IPS-NIHi7 (cell line): ENCODE measurements at regions not wholly inside any gene's neighbourhood (a gene's known extent, or its start where the extent isn't known, plus 50 kb on each side); places are given as distances from the start of the nearest gene placed in this dataset.
"Not testable (repeated sequence)": the region's sequence is repeated elsewhere in the genome, so short reads cannot be mapped to it uniquely, and the experiment has no call there.

Experiments
- DNase-seq: peaks from one replicate; pipeline ENCODE4 v3.0.0; 2012; ENCODE audit warnings: mixed read lengths; ENCODE audit errors: extremely low spot score

GRCh38 chrX:42832764-42833549 is 55.0 kb upstream of the PPP1R2C start:
- no peak for DNase-seq

- not testable (repeated sequence) for DNase-seq
Measured at GRCh38 chrX:42833550-42833940, 55.6 kb upstream of the PPP1R2C start.

- no peak for DNase-seq
Measured at GRCh38 chrX:42837101-42837726, 59.3 kb upstream of the PPP1R2C start.

DNA sequence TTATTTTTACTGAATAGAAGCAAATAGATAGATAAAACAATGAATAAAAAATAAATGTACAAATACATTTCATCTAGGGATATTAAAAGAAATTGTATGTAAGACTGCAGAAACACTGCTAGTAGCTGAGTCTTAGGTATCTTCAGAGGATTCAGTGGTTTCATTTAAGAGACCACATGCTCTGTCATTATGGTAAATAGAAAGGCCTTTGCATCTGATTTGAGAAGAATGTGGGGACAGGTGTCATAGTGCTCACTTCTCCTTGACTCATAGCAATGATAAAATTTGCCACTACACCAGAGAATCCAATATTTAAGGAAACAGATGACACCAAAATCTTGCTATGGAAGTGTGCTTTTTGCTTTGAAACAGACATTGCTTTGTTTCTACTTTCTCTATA is 59.8 kb upstream of the PPP1R2C start:
- no peak for DNase-seq

GRCh38 chrX:42839632-42840031 is 61.7 kb upstream of the PPP1R2C start:
- DNase-seq: no peak

- DNase-seq: no peak
Measured at GRCh38 chrX:42846741-42847140, 68.8 kb upstream of the PPP1R2C start.

DNA sequence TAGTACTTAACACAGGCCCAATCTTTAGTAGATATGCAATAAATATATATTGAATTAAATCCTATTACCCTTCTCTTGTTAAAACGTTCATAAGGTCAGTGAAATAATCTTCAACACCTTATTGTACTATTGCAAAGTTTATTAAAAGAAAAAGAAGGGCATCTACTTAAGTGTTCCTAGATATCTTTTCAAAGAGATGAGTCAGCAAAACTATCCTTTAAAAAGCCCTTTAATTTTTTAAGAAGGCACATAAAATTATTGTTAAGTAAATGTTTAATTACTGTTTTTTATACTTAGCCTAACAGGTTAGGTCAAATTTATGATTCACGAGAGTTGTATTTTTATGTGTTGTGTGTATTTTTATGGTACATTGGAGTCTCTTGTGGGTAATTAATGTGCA is 77.3 kb upstream of the PPP1R2C start:
- no peak for DNase-seq

- DNase-seq: no peak
Measured at GRCh38 chrX:42857766-42858165, 79.8 kb upstream of the PPP1R2C start.

DNA sequence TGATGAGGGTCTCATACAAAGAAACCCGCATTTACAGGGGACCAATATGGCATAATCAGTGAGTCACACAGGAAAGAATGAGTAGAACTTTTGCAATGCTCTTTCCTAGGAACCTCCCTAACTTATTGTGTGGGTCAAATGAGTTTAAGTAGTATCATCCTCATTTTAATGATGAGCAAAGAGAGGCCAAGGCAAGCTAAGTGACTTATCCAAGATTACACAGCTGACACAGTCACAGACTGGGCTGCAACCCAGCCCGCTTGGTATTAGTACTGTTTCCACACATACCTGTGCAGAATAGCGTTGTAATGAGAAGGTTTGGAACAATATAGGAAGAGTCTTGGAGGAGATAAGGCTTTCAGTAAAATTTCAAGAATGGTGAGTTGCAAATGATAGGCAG is 91.0 kb upstream of the PPP1R2C start:
- DNase-seq: no peak

DNA sequence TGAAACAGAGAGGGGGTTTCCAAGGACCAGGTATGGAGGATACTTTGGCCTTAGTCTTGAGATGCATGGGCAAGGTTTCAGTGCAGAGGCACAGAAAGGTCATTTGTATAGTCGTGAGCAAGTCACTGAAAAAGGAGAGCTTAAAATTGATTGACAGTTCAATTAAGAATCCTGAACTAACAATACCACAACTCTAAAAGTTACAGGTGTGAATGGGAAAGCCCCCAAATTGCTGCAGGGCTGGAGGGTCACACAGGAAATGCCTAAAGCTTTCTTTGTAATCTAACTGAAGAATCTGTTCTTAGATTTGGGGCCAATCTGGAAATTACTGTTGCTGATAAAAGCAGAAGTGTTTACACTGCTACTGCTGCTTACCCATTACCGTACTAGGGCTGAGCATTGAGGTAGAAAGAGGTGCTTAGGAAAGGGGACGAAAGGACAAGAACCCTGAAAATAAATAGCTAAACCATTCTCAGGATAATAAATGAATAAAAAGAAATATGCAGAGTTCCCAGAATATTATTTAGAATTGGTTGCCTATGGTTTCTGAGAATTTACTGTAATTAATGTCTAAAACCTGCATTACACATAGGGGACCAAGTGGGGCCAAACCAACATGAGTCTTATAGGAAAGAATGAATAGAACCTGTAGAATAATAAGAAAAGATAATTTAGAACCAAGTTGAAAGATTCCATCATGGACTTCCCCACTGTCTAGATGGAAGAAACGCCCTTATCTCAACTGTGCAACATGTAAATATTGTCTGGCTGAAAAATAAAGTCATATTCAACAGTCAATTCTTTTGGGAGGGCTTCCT is 91.9 kb upstream of the PPP1R2C start:
- DNase-seq: no peak

GRCh38 chrX:42886519-42886918 is 108.6 kb upstream of the PPP1R2C start:
- DNase-seq: no peak

DNA sequence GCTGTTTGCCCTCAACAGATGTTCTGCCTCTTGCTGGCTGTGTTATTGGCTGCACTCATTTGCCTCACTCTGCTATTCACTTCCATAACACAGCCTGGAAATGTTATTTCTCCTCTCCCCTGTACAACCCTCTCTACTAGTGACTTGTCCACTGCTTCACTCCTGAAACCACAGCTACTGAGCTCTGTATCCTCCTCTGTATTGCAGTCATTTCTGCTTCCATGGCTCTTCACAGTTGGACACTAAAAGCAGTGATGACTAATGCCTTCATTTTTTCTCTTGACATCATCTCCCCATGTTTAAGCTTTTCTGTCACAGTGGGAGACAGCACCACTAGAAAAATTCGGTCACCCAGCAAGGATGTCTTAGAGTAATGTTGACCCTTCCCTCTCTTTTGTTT is 123.0 kb upstream of the PPP1R2C start:
- DNase-seq: no peak

DNA sequence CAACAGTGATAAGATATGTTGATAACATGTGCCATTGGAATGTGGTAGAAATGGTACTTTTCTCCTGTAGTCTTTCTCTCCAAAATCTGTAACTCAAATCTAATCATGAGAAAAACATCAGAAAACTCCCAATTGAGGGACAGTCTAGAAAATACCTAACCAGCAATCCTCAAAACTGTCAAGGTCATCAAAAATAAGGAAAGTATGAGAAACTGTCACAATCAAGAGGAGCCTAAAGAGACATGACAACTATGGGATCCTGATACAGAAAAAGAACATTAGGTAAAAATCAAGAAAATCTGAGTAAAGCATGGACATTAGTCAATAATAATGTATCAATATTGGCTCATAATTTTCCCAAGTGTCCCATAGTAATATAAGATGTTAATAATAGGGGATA is 124.5 kb upstream of the PPP1R2C start:
- no peak for DNase-seq

DNA sequence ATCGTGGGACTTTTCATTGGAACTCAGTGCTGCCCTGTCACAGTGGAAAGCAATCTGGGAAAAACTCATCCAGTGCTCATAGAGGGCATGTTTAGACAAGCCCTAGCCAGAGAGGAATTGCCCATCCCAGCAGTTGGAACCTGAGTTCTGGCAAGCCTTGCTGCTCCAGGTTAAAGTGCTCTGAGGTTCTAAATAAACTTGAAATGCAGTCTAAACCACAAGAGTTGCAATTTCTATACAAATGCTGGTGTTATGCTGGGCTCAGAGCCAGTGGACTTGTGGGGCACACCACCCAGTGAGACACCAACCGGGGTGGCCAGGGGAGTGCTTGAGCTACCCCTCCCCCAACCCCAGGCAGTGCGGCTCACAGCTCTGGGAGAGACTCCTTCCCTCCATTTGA is 142.8 kb upstream of the PPP1R2C start:
- no peak for DNase-seq

DNA sequence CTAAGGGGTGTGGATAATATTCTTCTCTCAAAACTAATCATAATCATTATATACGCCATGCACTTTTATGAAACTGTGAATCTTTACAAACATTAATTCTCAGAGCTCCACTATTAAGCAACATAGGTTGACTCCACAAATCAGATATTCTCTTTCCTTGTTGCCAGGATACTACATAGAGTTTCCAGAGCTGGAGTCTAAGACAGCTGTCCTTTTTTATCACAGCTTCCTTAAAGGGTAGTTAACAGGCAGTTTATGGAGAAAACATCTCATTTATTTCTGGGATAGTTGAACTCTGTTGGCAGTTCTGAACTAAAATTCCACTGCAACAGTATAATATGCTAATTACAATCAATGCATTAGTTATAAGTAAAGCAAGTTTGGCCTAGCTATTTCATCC is 152.1 kb upstream of the PPP1R2C start:
- no peak for DNase-seq

- DNase-seq: no peak
Measured at GRCh38 chrX:42930951-42931350, 153.0 kb upstream of the PPP1R2C start.

DNA sequence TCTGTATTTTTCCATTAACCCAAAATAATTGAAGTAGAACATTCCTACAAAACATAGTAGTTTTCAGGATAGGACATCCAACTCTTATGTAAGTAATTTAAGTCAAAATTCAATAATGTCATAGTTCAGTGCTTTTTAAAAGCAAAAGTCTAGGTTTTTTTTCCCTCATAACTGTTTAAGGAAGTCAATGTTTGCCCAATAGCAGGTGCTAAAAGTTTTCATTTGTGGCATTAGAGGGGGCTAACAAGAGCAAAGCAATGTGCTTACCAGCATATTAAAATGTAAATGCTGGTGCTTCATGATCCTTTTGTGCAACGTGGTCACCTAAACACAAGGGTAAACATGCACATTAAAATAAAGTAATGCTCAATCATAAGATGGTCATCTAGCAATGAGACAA is 155.2 kb upstream of the PPP1R2C start:
- DNase-seq: no peak

GRCh38 chrX:42934020-42934726 is 156.2 kb upstream of the PPP1R2C start:
- no peak for DNase-seq

DNA sequence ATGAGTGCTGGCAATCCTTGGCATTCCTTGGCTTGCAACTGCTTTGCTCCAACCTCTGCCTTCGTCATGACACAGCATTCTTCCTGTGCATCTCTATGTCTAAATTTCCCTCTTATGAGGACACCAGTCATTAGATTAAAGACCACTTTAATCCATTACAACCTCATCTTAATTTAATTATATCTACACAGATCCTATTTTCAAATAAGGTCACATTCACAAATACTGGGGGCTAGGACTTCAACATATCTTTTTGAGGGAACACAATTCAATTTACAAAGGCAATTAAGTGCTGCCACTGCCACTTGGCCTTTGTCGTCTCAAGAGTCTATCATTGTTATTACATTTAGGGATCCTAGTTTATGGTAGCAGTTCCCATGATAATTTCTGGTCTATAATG is 163.7 kb upstream of the PPP1R2C start:
- DNase-seq: no peak

- no peak for DNase-seq
Measured at GRCh38 chrX:42943051-42943974, 165.3 kb upstream of the PPP1R2C start.

DNA sequence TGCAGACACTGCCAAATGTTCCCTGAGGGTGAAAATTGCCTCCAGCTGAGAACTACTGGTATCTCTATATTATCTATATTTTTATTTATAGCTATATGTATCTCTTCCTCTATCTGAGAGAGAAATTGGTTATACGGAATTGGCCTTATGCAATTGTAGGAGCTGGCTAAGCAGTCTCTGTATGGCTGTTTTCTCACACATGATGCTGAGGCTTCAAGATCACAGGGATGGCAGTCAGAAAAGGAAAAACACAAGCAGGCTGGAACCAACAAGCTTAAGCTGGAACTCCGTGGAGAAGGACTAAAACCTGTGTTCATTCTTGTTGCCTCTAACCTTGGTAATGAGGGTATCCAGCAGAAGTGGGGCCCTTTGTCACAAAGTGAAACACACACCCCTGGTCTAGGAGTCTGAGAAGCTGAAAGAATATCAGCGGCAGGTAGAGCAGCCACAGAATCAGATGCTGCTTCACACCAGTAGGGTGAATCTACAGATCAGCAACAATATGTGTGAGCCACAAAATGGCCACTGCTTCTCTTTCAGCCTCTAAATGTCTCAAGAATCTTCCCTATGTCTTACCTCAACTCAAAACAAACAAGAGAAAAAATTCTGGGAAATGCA is 166.5 kb upstream of the PPP1R2C start:
- DNase-seq: no peak
